GM20000 (cell line): ENCODE measurements at regions not wholly inside any gene's neighbourhood (a gene's known extent, or its start where the extent isn't known, plus 50 kb on each side); places are given as distances from the start of the nearest gene placed in this dataset.

Source experiments
- DNase-seq: peaks from one replicate; pipeline ENCODE4 v3.0.0; 2012; ENCODE audit warnings: low spot score
- TF ChIP-seq, protein P1 (sequence below): IDR thresholded peaks from 2 replicates; pipeline ENCODE4 v1.5.1; 2012; ENCODE audit warnings: mild to moderate bottlenecking, control low read depth; ENCODE audit errors: extremely low read depth, missing control alignments

DNA sequence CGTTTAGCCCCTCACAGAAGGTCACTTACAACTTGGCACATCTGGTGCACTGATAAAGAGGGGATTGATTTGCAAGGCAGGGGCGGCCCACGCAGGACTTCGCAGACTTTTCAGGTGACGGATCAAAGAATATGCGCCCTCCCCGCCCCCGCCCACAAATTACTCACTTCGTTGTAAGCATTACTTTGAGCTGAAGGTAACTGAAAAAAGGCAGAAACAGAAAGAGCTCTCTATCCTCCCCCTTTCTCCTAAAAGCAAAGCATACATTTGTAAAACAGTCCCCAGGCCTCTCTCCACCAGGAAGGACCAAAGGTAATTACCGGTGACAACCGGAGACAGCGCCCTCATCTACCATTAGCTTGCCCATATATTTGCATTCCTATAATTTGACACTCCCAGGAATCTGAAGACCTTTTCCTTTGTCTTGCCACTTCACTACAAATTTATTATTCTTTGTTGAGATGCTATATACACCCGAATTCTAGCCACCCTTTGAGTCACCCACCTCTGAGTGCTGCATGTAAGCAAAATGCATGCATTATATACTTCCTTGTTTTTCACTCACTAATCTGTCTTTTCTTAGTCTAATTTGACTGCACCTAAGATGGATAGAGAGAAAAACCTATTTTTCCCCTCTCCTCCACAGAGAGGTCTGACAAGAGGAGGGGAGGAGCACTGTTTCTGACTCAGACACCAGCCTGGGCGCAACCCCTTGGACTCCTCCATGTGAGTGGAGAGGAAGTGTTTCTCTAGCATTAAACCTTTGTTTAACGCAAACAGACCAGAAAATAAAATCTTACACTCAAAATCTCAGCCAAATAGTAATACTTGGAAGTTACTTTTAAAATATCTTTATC lies 74.7 kb upstream of the SPIN1 start:
- no peak for DNase-seq
- TF ChIP-seq, protein P1, sequence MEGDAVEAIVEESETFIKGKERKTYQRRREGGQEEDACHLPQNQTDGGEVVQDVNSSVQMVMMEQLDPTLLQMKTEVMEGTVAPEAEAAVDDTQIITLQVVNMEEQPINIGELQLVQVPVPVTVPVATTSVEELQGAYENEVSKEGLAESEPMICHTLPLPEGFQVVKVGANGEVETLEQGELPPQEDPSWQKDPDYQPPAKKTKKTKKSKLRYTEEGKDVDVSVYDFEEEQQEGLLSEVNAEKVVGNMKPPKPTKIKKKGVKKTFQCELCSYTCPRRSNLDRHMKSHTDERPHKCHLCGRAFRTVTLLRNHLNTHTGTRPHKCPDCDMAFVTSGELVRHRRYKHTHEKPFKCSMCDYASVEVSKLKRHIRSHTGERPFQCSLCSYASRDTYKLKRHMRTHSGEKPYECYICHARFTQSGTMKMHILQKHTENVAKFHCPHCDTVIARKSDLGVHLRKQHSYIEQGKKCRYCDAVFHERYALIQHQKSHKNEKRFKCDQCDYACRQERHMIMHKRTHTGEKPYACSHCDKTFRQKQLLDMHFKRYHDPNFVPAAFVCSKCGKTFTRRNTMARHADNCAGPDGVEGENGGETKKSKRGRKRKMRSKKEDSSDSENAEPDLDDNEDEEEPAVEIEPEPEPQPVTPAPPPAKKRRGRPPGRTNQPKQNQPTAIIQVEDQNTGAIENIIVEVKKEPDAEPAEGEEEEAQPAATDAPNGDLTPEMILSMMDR, result no peak

DNA sequence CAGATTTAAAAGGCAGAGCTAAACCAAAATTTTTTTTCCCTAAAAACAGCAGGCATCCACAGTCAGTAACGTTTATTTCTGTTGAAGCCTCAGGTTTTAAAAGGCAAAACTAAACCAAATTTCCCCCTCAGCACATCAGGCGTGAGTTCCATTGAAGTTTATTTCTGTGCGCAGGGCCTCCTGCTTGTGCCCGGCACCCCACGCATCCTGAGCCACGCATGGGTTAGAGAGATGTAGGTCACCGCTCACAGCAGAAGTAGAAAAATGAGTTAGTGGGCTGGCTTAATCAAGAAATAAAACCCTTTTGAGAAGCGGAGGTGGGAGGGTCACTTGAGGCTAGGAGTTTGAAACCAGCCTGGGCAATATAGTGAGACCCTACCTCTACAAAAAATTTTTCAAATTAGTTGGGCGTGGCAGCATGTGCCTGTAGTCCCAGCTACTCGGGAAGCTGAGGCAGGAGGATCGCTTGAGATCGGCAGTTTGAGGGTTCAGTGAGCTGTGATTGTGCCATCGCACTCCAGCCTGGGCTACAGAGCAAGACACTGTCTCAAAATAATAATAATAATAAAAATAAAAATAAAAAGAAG lies 75.6 kb upstream of the SPIN1 start:
- DNase-seq, result no peak
- TF ChIP-seq, protein P1, result no peak

DNA sequence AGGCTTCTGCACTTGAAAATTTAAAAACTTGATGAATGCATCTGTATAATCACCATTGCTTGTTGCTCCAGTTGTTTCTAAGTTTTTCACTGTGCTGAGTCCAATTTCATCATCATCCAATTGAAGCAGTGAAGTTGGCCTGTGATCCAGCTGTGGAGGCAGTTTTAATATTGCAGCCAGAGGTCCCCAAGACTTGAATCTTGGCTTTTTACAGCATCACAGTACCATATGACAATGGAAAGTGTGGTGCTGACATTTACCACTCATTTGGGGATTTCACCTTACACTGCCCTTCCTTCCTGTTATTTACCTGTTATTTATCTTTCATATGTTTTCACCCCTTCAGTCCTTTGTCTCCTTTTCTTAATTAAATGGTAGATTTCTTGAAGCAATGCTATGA lies 76.2 kb upstream of the SPIN1 start:
- TF ChIP-seq, protein P1, result no peak
- no peak for DNase-seq

DNA sequence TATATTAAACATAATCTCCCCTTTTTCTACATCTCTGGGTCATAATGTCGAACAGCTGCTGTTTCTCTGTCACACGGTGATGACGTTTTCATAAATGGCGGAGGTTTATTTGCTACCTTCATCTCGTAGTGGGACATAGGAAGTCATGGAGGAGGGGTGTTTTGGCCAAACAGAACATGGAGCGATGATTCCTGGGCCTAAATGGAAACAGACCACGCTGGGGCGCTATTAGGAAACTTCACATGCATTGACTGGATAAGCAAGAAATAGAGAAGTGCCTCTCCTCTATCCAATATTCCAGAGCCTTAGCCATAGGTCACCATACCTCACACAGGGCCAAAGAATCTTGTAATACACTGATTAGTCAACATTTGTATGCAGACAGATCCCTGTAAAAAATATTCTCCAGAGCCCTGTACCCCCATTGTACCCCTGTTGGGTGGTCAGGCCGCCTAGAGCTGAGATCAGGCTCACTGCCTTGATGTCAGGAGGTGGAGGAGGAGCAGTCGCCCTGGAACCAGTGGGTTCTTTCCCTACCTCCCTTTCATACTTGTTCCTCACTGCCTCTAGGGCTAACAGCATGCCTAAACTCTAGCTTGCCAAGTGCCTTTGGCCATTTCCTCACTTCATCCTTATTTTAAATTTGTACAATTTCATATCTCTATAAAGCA lies 77.8 kb upstream of the SPIN1 start:
- no peak for DNase-seq
- TF ChIP-seq, protein P1, result no peak

DNA sequence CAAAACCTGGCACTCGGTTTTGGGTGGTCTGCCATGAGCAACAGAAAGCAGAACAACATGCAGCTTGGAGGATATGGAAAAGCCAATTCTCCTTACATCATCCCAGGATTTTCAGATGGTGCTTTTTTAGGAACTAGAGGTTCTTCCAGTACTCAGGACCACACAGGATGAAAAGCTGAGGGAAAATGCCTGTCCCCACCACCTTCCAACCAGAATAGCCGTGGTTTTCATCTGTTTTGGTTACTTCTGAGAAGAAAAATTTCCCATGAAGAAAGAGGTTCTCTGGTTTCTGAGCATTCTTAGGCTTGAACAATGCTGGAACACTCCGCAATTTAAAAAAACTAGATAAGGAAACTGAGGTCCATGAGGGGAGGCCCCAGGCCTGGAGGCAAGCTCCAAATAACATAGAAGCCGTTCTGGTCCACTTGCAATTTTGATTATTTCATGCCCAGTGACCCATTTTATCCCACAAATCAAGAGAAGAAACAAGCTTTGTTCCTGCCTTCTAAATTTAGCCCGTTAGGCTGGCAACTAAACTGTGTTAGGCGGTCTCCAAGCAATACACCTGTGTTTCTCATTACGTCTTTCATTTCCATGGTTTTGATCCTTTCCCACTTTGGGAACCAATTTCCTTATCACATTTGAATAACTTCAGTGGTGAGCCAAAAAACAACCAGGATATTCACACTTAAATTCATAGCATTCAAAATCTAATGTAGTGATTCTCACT lies 79.2 kb upstream of the SPIN1 start:
- TF ChIP-seq, protein P1, result no peak
- no peak for DNase-seq

DNA sequence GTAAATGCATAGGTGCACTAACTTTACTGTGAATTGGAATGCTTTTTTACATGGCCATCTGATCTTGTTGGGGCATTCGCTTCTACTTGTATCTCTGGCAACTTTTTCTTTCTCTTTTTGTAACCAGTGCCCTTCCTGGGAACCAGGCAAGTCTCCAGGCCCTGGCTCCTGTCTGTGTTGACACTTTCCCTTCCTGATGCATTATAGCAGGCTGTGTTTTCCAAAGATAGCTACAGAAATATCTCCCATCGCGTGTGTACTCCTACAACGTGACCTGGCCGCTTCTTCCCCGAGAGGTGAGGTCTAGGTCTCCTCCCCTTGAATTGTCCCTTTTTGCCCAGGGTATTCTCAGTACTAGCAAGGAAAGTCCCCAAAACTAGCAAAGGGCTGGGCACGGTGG lies 81.1 kb upstream of the SPIN1 start:
- TF ChIP-seq, protein P1, result no peak
- no peak for DNase-seq
